ENCODE measurements at regions not wholly inside any gene's neighbourhood (a gene's known extent, or its start where the extent isn't known, plus 50 kb on each side); places are given as distances from the start of the nearest gene placed in this dataset.
"Not testable (repeated sequence)": the region's sequence is repeated elsewhere in the genome, so short reads cannot be mapped to it uniquely, and the experiment has no call there.

GRCh38 chr3:161657786-161658185 lies 161.2 kb downstream of the OTOL1 start:
- Histone ChIP-seq H3K27me3 (ENCODE audit: control insufficient read depth in 1 of 2, insufficient read depth in 2 of 2, low read length in 2 of 2) (no peaks in the 10 kb centered on the region), H3K36me3 (ENCODE audit: insufficient read depth, low read length) (no peaks in the 10 kb centered on the region)

GRCh38 chr3:161671141-161671540 lies 174.5 kb downstream of the OTOL1 start:
- Histone ChIP-seq H3K36me3 (ENCODE audit: insufficient read depth, low read length) (no peaks in the 10 kb centered on the region), H3K4me3 (ENCODE audit: low read depth in 1 of 2, low read length in 2 of 2) (no peak overlapping the region), H3K9ac (ENCODE audit: low read length) (no peak overlapping the region), H3K4me1 (ENCODE audit: insufficient read depth, low read length) (no peaks in the 10 kb centered on the region), H3K9me3 (ENCODE audit: low read length) (no peaks in the 10 kb centered on the region), H3K27ac (ENCODE audit: low read depth, low read length) (no peak overlapping the region), H3K27me3 (ENCODE audit: control insufficient read depth in 1 of 2, insufficient read depth in 2 of 2, low read length in 2 of 2) (no peaks in the 10 kb centered on the region)

More at GRCh38 chr3:161657786-161658185, 161.2 kb downstream of the OTOL1 start:
- no peaks in the 10 kb centered on the region for H3K9me3 ChIP-seq (ENCODE audit: low read length)
- H3K27ac ChIP-seq (ENCODE audit: low read depth, low read length): no peak overlapping the region
- no peak overlapping the region for H3K9ac ChIP-seq (ENCODE audit: low read length)
- H3K4me3 ChIP-seq (ENCODE audit: low read depth in 1 of 2, low read length in 2 of 2): no peak overlapping the region
- no peaks in the 10 kb centered on the region for H3K4me1 ChIP-seq (ENCODE audit: insufficient read depth, low read length)

- no peaks in the 10 kb centered on the region for H3K4me1 ChIP-seq (ENCODE audit: insufficient read depth, low read length)
- no peaks in the 10 kb centered on the region for H3K36me3 ChIP-seq (ENCODE audit: insufficient read depth, low read length)
- no peaks in the 10 kb centered on the region for H3K9me3 ChIP-seq (ENCODE audit: low read length)
- H3K27me3 ChIP-seq (ENCODE audit: control insufficient read depth in 1 of 2, insufficient read depth in 2 of 2, low read length in 2 of 2): no peaks in the 10 kb centered on the region
- no peak overlapping the region for H3K4me3 ChIP-seq (ENCODE audit: low read depth in 1 of 2, low read length in 2 of 2)
- H3K9ac ChIP-seq (ENCODE audit: low read length): no peak overlapping the region
- no peak overlapping the region for H3K27ac ChIP-seq (ENCODE audit: low read depth, low read length)
Measured at GRCh38 chr3:161672478-161672877, 175.9 kb downstream of the OTOL1 start.

- Histone ChIP-seq H3K9me3 (ENCODE audit: low read length) (no peaks in the 10 kb centered on the region), H3K4me3 (ENCODE audit: low read depth in 1 of 2, low read length in 2 of 2) (no peak overlapping the region), H3K27me3 (ENCODE audit: control insufficient read depth in 1 of 2, insufficient read depth in 2 of 2, low read length in 2 of 2) (no peaks in the 10 kb centered on the region), H3K36me3 (ENCODE audit: insufficient read depth, low read length) (no peaks in the 10 kb centered on the region), H3K27ac (ENCODE audit: low read depth, low read length) (no peak overlapping the region), H3K9ac (ENCODE audit: low read length) (no peak overlapping the region), H3K4me1 (ENCODE audit: insufficient read depth, low read length) (no peaks in the 10 kb centered on the region)
Measured at GRCh38 chr3:161673866-161674265, 177.3 kb downstream of the OTOL1 start.

GRCh38 chr3:161674402-161674801 lies 177.8 kb downstream of the OTOL1 start:
- no peak overlapping the region for H3K4me3 ChIP-seq (ENCODE audit: low read depth in 1 of 2, low read length in 2 of 2)
- no peaks in the 10 kb centered on the region for H3K4me1 ChIP-seq (ENCODE audit: insufficient read depth, low read length)
- H3K9me3 ChIP-seq (ENCODE audit: low read length): no peaks in the 10 kb centered on the region
- no peaks in the 10 kb centered on the region for H3K27me3 ChIP-seq (ENCODE audit: control insufficient read depth in 1 of 2, insufficient read depth in 2 of 2, low read length in 2 of 2)
- no peaks in the 10 kb centered on the region for H3K36me3 ChIP-seq (ENCODE audit: insufficient read depth, low read length)
- H3K9ac ChIP-seq (ENCODE audit: low read length): no peak overlapping the region
- no peak overlapping the region for H3K27ac ChIP-seq (ENCODE audit: low read depth, low read length)

- not testable (repeated sequence) for H3K27me3 ChIP-seq (ENCODE audit: control insufficient read depth in 1 of 2, insufficient read depth in 2 of 2, low read length in 2 of 2); H3K27ac ChIP-seq (ENCODE audit: low read depth, low read length); H3K4me1 ChIP-seq (ENCODE audit: insufficient read depth, low read length); H3K36me3 ChIP-seq (ENCODE audit: insufficient read depth, low read length); H3K4me3 ChIP-seq (ENCODE audit: low read depth in 1 of 2, low read length in 2 of 2); H3K9me3 ChIP-seq (ENCODE audit: low read length); H3K9ac ChIP-seq (ENCODE audit: low read length)
Measured at GRCh38 chr3:161681831-161682230, 185.2 kb downstream of the OTOL1 start.

GRCh38 chr3:161682715-161683114 lies 186.1 kb downstream of the OTOL1 start:
- no peaks in the 10 kb centered on the region for H3K27me3 ChIP-seq (ENCODE audit: control insufficient read depth in 1 of 2, insufficient read depth in 2 of 2, low read length in 2 of 2)
- no peaks in the 10 kb centered on the region for H3K9me3 ChIP-seq (ENCODE audit: low read length)
- H3K4me1 ChIP-seq (ENCODE audit: insufficient read depth, low read length): no peaks in the 10 kb centered on the region
- H3K27ac ChIP-seq (ENCODE audit: low read depth, low read length): no peak overlapping the region
- no peak overlapping the region for H3K9ac ChIP-seq (ENCODE audit: low read length)
- no peak overlapping the region for H3K4me3 ChIP-seq (ENCODE audit: low read depth in 1 of 2, low read length in 2 of 2)
- no peaks in the 10 kb centered on the region for H3K36me3 ChIP-seq (ENCODE audit: insufficient read depth, low read length)

GRCh38 chr3:161689584-161690298 lies 193.1 kb downstream of the OTOL1 start:
- Histone ChIP-seq H3K27me3 (ENCODE audit: control insufficient read depth in 1 of 2, insufficient read depth in 2 of 2, low read length in 2 of 2) (no peaks in the 10 kb centered on the region), H3K4me1 (ENCODE audit: insufficient read depth, low read length) (no peaks in the 10 kb centered on the region), H3K27ac (ENCODE audit: low read depth, low read length) (no peak overlapping the region), H3K4me3 (ENCODE audit: low read depth in 1 of 2, low read length in 2 of 2) (no peak overlapping the region), H3K9me3 (ENCODE audit: low read length) (no peaks in the 10 kb centered on the region), H3K9ac (ENCODE audit: low read length) (no peak overlapping the region), H3K36me3 (ENCODE audit: insufficient read depth, low read length) (no peaks in the 10 kb centered on the region)

GRCh38 chr3:161690299-161690620 lies 193.7 kb downstream of the OTOL1 start:
- no peaks in the 10 kb centered on the region for H3K9me3 ChIP-seq (ENCODE audit: low read length)
- no peaks in the 10 kb centered on the region for H3K36me3 ChIP-seq (ENCODE audit: insufficient read depth, low read length)
- H3K4me1 ChIP-seq (ENCODE audit: insufficient read depth, low read length): no peaks in the 10 kb centered on the region
- H3K27ac ChIP-seq (ENCODE audit: low read depth, low read length): no peak overlapping the region
- no peak overlapping the region for H3K9ac ChIP-seq (ENCODE audit: low read length)
- H3K4me3 ChIP-seq (ENCODE audit: low read depth in 1 of 2, low read length in 2 of 2): no peak overlapping the region
- no peaks in the 10 kb centered on the region for H3K27me3 ChIP-seq (ENCODE audit: control insufficient read depth in 1 of 2, insufficient read depth in 2 of 2, low read length in 2 of 2)

GRCh38 chr3:161691677-161692076 lies 195.1 kb downstream of the OTOL1 start:
- H3K36me3 ChIP-seq (ENCODE audit: insufficient read depth, low read length): no peaks in the 10 kb centered on the region
- no peaks in the 10 kb centered on the region for H3K9me3 ChIP-seq (ENCODE audit: low read length)
- no peaks in the 10 kb centered on the region for H3K4me1 ChIP-seq (ENCODE audit: insufficient read depth, low read length)
- H3K4me3 ChIP-seq (ENCODE audit: low read depth in 1 of 2, low read length in 2 of 2): no peak overlapping the region
- H3K27me3 ChIP-seq (ENCODE audit: control insufficient read depth in 1 of 2, insufficient read depth in 2 of 2, low read length in 2 of 2): no peaks in the 10 kb centered on the region
- no peak overlapping the region for H3K9ac ChIP-seq (ENCODE audit: low read length)
- H3K27ac ChIP-seq (ENCODE audit: low read depth, low read length): no peak overlapping the region

GRCh38 chr3:161694682-161695564 lies 198.3 kb downstream of the OTOL1 start:
- Histone ChIP-seq H3K27me3 (ENCODE audit: control insufficient read depth in 1 of 2, insufficient read depth in 2 of 2, low read length in 2 of 2) (no peaks in the 10 kb centered on the region), H3K9ac (ENCODE audit: low read length) (no peak overlapping the region), H3K36me3 (ENCODE audit: insufficient read depth, low read length) (no peaks in the 10 kb centered on the region), H3K9me3 (ENCODE audit: low read length) (no peaks in the 10 kb centered on the region), H3K4me1 (ENCODE audit: insufficient read depth, low read length) (no peaks in the 10 kb centered on the region), H3K27ac (ENCODE audit: low read depth, low read length) (no peak overlapping the region), H3K4me3 (ENCODE audit: low read depth in 1 of 2, low read length in 2 of 2) (no peak overlapping the region)

GRCh38 chr3:161695811-161696210 lies 199.2 kb downstream of the OTOL1 start:
- Histone ChIP-seq H3K9ac (ENCODE audit: low read length) (no peak overlapping the region), H3K4me3 (ENCODE audit: low read depth in 1 of 2, low read length in 2 of 2) (no peak overlapping the region), H3K4me1 (ENCODE audit: insufficient read depth, low read length) (no peaks in the 10 kb centered on the region), H3K27me3 (ENCODE audit: control insufficient read depth in 1 of 2, insufficient read depth in 2 of 2, low read length in 2 of 2) (no peaks in the 10 kb centered on the region), H3K9me3 (ENCODE audit: low read length) (no peaks in the 10 kb centered on the region), H3K27ac (ENCODE audit: low read depth, low read length) (no peak overlapping the region), H3K36me3 (ENCODE audit: insufficient read depth, low read length) (no peaks in the 10 kb centered on the region)

Data from muscle layer of colon (tissue), 2 donors.